Glomerular visceral epithelial cell (primary cell): ENCODE measurements at regions not wholly inside any gene's neighbourhood (a gene's known extent, or its start where the extent isn't known, plus 50 kb on each side); places are given as distances from the start of the nearest gene placed in this dataset.
A peak's percentile ranks its signal among the peaks of the same experiment; 100 is the strongest.
"Not testable (repeated sequence)": the region's sequence is repeated elsewhere in the genome, so short reads cannot be mapped to it uniquely, and the experiment has no call there.

Source experiments
- DNase-seq: peaks from one replicate; pipeline ENCODE4 v3.0.0-alpha.2; 2016; ENCODE audit errors: extremely low spot score

DNA sequence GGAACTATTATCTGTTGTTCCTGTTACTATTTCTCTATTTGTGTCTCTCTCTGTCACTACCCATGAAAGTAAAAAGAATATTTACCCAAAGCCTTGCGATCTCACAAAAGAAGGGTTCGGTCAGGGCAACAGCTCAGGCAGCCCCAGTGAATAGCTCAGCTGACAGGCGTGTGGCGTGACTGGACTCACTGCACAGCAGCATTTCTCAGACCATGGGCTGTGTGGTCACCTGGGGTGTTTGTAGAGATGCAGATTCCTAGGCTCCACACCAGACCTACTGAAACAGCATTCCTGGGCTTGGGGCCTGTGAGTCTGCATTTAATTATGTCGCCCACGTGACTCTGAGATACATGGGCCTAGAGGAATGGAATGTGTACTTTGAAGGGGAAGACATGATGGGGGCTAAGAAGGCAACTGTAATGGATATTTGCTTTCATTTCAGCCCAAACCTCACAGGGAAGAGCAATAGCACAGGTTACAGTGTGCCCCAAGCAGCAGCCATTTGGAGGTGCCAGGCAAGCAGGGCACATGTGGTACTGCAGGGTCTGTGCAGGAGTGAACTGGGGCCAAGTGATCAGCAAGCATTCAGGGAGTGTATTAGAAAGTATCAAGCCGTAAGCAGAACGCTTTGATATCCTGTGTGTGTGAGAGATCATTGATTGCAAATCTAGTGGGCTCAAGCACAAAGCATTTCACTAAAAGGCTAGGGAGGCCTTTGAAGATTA is 90.4 kb upstream of the RBMS1 start:
- no peak for DNase-seq

DNA sequence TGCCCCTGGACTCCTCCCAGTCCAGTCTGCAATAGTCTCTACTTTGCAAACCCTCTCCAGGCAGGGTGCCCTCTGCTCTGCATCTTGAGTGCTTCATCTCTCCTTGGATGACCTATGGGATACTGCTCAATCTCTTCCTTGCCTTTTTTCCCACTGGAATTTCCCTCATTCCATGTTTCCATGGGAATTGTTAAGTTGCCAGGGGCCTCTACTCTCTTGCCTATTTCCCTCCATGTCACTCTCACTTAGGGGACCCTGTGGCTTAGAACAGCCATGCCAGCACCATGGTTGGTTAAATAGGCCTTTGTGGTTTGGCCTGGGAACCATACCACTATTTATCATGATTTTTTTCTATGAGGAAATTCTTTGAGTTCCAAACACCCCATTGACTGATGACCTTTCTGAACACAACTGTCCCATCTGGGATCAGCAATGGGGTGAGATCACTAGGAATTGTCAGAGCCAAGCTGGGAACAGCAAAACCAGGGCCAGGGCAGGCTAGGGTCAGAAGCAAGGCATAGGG is 91.4 kb upstream of the RBMS1 start:
- peak; percentile 61 for DNase-seq

DNA sequence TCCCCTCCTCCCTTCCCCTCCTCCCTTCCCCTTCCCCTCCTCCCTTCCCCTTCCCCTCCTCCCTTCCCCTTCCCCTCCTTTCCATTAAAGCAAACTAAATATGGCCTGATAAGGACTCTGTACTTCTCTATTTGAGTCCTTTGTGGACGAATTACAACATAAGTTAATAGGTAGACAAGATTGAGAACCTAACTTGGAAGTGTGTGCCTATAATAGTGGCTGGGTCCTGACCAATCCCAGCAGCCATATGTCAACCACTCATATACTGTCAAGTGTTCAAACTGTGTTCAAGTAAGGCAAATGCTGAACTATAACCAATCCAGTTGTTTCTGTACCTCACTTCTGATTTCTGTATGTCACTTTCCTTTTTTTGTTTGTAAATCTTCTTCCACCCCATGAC is 97.1 kb upstream of the RBMS1 start:
- DNase-seq, result no peak

DNA sequence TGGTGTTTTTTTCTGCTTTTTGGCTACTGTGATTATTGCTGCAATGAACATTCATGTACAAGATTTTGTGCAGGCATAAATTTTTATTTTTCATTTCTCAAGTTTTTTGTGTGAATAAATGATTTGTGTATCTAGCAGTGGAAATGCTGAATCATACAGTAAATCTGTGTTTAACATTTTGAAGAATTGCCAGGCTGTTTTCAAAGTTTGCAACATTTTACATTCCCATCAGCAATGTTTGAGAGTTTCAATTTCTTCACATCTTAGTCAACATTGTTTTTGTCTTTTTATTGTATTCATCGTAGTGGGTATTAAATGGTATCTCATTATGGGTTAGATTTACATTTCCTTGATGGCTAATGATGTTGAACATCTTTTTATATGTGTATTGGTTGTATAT is 98.8 kb upstream of the RBMS1 start:
- no peak for DNase-seq

DNA sequence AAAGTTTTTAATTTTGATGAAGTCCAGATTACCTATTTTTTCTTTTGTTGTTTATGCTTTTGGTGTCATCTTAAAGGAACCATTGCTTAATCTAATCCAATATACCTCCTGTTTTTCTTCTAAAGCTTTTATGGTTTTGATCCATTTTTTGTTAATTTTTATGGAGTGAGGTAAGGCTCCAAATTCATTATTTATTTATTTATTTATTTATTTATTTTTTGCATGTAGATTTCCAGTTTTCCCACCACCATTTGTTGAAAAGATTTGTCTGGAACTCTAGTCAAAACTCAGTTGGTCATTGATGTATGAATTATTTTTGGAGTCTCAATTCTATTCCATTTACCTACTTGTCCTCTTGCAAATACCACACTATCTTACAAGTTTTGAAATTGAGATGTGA is 99.4 kb upstream of the RBMS1 start:
- no peak for DNase-seq

DNA sequence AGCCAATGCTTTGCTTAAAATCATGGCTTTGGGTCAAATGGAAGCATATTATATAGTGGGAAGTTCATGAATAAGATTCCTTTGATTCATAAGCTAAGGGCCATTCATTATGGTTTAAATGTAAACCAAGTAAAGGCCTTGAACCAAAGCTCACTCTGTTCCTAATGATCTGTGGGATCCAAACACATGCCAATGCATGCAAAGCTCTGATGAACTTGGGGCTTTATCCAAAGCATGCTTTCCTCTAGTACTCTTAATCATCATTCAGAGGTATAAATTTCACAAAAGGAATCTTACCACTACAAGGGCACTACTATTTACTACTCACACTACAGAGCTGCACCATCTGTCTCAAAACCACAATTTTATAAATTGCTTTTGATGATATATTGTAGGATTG is 102.8 kb upstream of the RBMS1 start:
- DNase-seq, result no peak

DNA sequence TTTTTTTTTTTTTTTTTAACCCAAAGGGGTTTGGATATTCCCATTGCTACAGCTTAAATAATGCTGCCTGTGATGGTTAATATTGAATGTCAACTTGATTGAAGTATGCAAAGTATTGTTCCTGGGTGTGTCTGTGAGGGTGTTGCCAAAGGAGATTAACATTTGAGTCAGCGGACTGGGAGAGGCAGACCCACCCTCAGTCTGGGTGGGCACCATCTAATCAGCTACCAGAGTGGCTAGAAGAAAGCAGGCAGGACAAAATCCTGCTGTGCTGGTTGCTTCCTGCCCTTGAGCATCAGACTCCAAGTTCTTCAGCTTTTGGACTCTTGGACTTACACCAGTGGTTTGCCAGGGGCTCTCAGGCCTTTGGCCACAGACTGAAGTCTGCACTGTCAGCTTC is 106.8 kb upstream of the RBMS1 start:
- not testable (repeated sequence) for DNase-seq

DNA sequence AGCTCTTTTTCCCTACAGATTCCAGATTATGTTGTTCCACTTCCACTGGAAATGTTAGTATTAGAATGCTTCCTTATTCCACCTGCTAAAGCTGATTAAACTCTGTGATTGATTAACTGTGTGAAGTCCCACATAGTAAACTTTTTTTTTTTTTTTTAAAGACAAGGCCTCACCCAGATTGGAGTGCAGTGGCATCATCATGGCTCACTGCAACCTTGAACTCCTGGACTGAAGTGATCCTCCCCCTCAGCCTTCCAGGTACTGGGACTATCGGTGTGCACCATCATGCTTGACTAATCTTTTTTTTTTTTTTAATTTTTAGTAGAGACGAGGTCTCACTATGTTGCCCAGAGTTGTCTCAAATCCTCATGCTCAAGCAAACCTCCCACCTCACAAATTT is 108.5 kb upstream of the RBMS1 start:
- DNase-seq, result no peak

DNA sequence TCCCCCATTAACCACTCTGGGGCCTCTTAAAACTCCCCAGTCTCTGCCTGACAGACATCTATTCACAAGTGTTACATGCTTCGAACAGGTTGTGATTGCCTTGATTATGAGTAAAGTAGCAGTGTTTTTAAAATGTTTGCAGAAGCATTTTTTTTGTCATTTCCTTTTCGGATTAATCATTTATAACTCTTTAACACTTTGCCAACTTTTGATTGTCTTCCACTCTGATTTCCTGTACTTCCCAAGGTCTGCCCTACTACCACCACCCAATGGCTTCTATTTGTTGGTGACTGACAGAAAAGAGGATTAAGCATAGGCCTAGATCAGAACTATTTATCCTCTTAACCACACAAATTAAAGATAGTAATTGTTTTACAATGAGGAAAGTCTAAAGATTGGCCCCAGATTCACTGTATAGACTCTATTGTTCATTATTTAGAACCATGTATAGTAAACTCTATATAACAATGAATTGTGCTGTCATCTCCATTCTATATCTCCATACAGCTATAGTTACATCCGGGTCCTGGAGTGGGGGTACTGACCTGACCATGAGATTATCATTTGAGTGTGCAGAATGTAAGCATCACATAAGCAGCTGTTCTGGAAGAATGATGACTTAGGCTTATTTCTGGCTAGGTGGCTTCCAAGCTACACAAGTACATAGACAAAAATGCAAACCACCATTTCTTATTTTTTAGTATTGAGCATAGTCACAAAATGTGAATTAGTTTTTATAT is 110.3 kb upstream of the RBMS1 start:
- no peak for DNase-seq

DNA sequence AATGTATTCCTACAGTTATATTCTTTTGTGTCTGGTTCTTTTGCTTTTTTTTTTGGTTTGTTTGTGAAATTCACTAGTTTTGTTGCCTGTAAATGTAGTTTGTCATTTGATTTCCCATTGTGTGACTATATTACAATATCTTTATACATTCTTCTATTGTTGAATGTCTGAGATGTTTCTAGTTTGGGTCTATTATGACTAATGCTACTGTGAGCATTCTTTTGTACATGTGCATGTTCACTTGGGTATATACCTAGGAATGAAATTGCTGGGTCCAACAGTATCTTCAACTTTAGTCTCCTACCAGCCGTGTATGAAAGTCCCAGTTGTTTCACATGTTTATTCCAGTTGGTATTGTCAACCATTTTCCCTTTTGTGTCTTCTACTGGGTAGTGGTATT is 112.7 kb upstream of the RBMS1 start:
- DNase-seq, result no peak

DNA sequence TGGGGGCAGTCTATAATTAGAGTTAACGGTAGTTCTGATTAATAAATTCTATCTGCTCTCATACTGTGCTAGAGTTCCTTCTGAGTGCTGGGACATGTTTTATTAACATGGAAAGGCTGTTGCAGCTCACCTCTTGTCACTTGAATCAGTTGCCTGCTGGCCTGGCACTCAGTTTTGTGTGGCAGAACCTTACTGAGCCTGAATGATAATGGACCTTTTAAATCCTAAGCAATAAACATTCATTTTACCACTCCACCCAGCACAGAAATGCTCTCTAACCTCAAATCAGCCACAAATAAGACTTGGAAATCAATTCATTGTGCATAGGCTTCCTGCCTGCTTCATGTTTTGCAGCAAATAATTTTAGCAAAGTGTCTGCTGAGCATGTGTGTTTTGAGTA is 115.0 kb upstream of the RBMS1 start:
- DNase-seq, result no peak

DNA sequence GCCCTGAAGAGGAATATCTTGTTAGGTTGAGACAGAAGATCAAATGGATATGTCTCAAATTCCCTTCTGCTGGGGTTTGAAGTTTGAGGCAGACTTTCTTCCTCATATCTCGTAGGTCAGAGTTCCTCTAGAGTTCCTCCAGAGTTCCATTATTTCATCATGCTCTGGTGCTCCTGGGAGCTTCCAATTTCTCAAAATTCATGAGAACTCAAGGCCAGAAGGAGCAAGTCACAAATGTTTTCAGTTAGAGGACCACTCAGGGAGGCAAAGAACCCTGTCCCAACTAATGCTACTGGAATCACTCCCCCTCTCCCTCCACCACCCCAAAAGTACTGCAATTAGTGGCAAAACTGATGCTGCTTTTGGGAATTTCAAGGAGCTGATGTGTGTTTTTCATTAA is 115.7 kb upstream of the RBMS1 start:
- no peak for DNase-seq

DNA sequence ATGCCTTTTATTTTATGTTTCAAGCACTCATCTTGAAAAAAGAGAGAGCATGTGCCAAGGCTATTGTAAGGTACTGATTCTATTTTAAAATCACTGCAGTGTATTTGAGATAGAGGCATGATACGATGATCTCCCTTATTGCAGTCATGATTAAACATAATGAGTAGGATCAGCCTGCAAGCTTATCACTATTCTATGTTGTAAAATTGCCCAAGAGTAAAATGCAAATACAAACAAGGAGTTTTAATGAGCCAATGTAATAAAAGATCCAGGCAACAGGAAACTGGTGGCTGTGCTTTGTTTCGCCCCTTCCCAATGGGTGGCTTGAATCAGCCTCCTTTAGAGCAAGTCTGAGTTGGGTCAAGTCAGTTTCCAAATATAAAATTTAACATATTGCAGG is 116.4 kb upstream of the RBMS1 start:
- DNase-seq, result no peak

DNA sequence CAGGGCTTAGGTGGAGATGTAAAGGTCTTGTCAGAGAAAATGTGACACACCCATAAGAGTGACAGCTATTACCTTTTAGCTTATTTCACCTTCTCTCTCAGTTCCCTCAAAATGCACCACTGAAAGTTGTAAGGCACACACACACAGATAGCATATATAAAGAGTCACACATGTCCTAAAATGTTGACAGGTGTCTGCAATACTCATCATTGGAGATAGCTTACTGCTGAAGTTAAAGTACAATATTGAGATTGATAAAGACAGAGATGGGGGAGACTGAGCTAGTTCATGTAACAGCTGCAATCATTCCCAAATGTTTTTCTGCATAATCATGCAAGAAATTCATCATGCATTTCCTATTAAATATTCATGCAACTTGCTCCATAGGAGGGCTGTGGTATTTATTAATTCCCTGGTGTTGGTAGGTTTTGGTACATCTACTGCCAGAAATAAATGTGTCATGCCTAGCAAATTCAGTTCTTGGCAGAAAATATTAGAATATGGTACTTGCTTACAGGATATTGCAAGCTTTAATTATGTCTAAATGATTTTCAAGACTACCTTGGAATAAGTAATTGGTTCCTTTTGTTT is 118.8 kb upstream of the RBMS1 start:
- no peak for DNase-seq

DNA sequence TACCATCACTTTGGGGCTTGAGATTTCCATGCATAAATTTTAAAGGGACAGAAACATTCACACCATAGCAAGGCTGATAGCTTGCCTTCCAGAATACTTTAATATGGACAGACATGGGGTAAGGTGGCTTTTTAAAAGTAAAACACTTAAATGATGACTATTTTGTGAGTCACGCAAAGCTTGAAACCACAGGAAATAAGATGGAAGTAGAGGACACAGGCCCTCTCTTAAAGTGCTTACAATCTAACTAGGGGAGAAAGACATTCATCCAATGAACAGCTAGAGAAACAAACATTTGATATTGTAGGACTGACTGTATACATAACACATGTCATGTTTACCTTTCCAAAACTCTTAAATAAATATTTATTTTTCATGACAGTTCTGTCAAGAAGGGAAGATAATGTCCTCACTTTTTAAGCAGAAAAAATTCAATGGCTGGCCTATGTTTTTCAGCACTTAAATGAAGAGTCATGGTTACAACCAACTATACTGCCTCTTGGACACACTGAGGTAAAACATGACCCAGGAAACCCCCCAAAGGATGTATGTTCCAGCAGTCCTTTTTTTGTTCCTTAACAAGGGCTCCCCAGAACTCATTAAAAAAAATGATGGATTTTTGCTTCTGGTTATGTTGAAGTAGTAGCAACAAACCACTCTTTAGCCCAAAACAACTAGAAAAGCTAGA is 120.0 kb upstream of the RBMS1 start:
- DNase-seq, result peak; percentile 65

DNA sequence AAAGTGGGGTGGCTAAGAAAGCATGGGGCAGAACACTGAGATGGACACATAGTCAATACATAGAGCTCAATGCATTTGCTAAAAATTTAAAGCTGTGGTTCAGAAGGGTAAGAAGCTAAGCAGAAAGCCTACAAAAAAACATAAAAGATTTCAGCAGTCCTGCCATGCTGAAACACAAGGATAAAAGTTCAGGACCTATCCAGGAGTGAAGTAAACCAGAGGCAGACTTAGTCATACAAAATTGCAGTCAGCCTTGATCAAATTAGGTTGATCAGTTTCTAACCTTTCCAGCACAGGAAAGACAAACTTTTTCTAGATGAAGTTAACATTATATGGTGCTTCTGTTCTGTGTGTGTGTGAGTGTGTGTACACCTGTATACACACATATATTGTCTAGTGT is 120.8 kb upstream of the RBMS1 start:
- no peak for DNase-seq

DNA sequence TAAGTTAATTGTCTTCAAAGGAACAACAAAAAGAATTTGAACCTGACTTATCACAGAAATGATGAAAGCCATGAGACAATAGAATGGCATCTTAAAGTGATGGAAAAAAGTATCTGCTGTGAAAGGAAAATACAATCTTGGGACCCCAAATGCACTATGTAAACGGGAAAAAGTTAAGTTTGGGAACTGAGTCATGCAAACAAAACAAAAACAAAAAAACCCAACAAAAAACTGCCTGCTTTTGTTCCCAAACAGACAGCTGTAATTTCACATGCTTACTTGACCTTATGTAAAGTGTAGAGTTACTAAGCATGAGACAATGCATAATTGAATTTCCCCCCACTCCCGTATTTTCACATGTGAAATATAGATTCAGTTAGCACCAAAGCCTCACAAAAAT is 122.1 kb upstream of the RBMS1 start:
- DNase-seq, result no peak

DNA sequence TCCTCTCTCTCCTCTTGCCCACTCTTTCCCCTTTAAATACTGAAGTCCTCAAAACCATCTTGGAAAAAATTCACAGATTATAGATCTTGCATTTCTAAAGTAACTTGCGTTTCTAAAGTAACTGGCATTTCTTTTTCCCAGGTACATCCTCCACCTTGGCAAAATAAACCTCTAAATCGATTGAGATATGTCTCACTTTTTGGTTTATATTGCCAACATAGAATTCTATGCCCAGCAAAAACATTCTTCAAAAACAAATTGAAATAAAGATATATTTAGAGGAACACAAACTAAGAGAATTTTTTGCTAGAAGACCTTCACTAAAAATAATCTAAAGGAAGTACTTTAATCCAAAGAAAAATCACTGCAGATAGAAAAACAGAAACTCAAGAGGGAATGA is 122.5 kb upstream of the RBMS1 start:
- DNase-seq, result no peak

DNA sequence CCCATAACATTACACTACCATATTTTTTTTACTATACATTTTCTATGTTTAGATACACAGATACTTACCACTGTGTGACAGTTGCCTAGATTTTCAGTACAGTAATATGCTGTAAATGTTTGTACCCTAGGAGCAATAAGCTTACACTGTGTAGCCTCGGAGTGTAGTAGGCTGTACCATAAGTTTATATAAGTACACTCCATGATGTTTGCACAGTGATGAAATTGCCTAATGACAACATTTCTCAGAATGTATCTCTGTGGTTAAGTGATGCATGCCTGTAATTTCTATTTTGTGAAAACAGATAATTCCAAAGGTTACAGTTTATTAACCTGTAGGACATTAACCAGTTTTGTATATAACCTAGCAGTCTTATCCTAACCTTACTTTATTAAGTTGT is 128.1 kb upstream of the RBMS1 start:
- DNase-seq, result no peak

DNA sequence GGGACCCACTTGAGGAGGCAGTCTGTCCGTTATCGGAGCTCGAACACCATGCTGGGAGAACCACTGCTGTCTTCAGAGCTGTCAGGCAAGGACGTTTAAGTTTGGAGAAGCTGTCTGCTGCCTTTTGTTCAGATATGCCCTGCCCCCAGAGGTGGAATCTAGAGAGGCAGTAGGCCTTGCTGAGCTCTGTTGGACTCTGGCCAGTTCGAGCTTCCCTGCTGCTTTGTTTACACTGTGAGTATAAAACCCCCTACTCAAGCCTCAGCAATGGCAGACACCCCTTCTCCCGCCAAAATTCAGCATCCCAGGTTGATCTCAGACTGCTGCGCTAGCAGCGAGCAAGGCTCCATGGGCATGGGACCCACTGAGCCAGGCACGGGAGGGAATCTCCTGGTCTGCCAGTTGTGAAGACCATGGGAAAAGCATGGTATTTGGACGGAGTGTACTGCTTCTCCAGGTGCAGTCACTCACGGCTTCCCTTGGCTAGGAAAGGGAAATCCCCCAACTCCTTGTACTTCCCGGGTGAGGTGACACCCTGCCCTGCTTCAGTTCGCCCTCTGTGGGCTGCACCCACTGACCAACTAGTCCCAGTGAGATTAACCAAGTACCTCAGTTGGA is 134.5 kb upstream of the RBMS1 start:
- not testable (repeated sequence) for DNase-seq

DNA sequence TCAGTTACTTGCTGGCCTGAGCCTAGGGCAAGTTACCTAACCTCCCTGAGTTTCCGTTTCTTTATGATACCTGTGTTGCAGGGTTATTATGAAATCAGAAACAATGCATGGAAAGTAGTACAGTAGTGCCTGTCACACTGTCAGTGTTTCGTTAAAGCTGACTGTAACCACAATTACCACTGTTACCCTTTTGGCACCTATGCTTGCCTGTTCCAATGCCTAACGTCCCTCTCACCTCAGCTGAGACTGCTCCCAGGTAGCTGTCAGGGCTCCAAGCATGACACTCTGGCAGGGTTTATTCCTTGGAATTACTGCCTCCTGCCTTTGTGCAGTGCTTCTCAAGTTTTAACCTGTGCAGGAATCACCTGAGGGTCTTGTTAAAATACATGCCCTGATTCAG is 135.2 kb upstream of the RBMS1 start:
- DNase-seq, result no peak
